T-cell (primary cell): ENCODE measurements at regions not wholly inside any gene's neighbourhood (a gene's known extent, or its start where the extent isn't known, plus 50 kb on each side); places are given as distances from the start of the nearest gene placed in this dataset.

ENCODE experiments used
- ATAC-seq, 4 experiments: fragments of 200-7000 bp in 3 of 4; fragments of 150-1000 bp in 1 of 4; cut with Tn5 transposase; replicated peaks in 1 of 4; 1 replicate in 3 of 4; 2 replicates in 1 of 4; pipeline ENCODE4 v1.10.0; 2021; ENCODE audit warnings: moderate library complexity in 3 of 4, mild to moderate bottlenecking in 2 of 4, moderate number of reproducible peaks in 1 of 4
- CTCF ChIA-PET, 2 donors: fragments of 300-600 bp; sonication (Branson Sonifier 250); formaldehyde crosslinking; loops; one replicate each; lab custom pipeline; 2022; ENCODE audit warnings: antibody characterized with exemption in 2 of 2; lab: Charles Lee
- POLR2A ChIA-PET, 2 donors: fragments of 300-600 bp; sonication (Branson Sonifier 250); formaldehyde crosslinking; loops; one replicate each; lab custom pipeline; 2022; ENCODE audit warnings: antibody characterized with exemption in 2 of 2; lab: Charles Lee
- DNase-seq, 35 experiments: peaks; one replicate each; pipeline versions ENCODE4 v3.0.0 to v3.0.0-alpha.2; 2013 to 2023
- H3K27ac ChIP-seq: one replicate; pipeline ENCODE4 v1.5.1; 2013; ENCODE audit warnings: low read length
- H3K27me3 ChIP-seq, 2 experiments: replicated peaks in 1 of 2; 1 replicate in 1 of 2; 2 replicates in 1 of 2; pipeline versions ENCODE4 v1.6.1 to v1.7.0; 2013; ENCODE audit warnings: low read length in 1 of 2, mixed read lengths in 1 of 2; ENCODE audit not compliant: control insufficient read depth in 2 of 2, insufficient read depth in 2 of 2; ENCODE audit errors: extremely low read depth in 1 of 2
- H3K36me3 ChIP-seq, 2 donors: 1 replicate in 1 of 2; 2 replicates in 1 of 2; pipeline versions ENCODE4 v1.6.1 to v1.7.0; 2013; ENCODE audit warnings: low read length in 1 of 2; ENCODE audit not compliant: control insufficient read depth in 2 of 2, insufficient read depth in 1 of 2; ENCODE audit errors: extremely low read depth in 1 of 2
- H3K4me1 ChIP-seq, 2 experiments: 1 replicate in 1 of 2; 2 replicates in 1 of 2; pipeline versions ENCODE4 v1.6.1 to v1.7.0; 2013; ENCODE audit warnings: low read length in 2 of 2, mixed read lengths in 1 of 2; ENCODE audit not compliant: insufficient read depth in 2 of 2, control insufficient read depth in 1 of 2; ENCODE audit errors: extremely low read depth in 1 of 2
- H3K4me3 ChIP-seq, 2 donors: 1 replicate in 1 of 2; 2 replicates in 1 of 2; pipeline versions ENCODE4 v1.5.1 to v1.7.0; 2013; ENCODE audit warnings: mild to moderate bottlenecking in 2 of 2, low read length in 1 of 2, moderate library complexity in 1 of 2; ENCODE audit not compliant: control insufficient read depth in 1 of 2; ENCODE audit errors: extremely low read depth in 1 of 2
- H3K9me3 ChIP-seq: 2 replicates; pipeline ENCODE4 v1.7.0; 2013
- H3K27ac Mint-ChIP-seq, 2 donors: one replicate each; pipeline ENCODE4 v1.8.0; 2020 to 2021; ENCODE audit warnings: mild to moderate bottlenecking in 2 of 2, mixed read lengths in 2 of 2
- H3K27me3 Mint-ChIP-seq, 2 donors: one replicate each; pipeline ENCODE4 v1.8.0; 2021 to 2022; ENCODE audit warnings: mixed read lengths in 2 of 2
- H3K36me3 Mint-ChIP-seq: one replicate; pipeline ENCODE4 v1.8.0; 2021; ENCODE audit warnings: mixed read lengths
- H3K4me1 Mint-ChIP-seq, 3 donors: one replicate each; pipeline ENCODE4 v1.8.0; 2020 to 2022; ENCODE audit warnings: mixed read lengths in 3 of 3, mild to moderate bottlenecking in 1 of 3
- H3K4me3 Mint-ChIP-seq, 3 donors: one replicate each; pipeline ENCODE4 v1.8.0; 2020 to 2022; ENCODE audit warnings: mild to moderate bottlenecking in 3 of 3, mixed read lengths in 3 of 3, moderate library complexity in 3 of 3
- H3K9me3 Mint-ChIP-seq, 3 donors: one replicate each; pipeline ENCODE4 v1.8.0; 2020 to 2022; ENCODE audit warnings: mixed read lengths in 3 of 3
- WGBS: methylation state at CpG from one replicate; pipeline ENCODE4 v1.1.5; 2013; ENCODE audit warnings: missing lambda C conversion rate; ENCODE audit not compliant: insufficient coverage; 5-methylcytosine and 5-hydroxymethylcytosine counted together

DNA sequence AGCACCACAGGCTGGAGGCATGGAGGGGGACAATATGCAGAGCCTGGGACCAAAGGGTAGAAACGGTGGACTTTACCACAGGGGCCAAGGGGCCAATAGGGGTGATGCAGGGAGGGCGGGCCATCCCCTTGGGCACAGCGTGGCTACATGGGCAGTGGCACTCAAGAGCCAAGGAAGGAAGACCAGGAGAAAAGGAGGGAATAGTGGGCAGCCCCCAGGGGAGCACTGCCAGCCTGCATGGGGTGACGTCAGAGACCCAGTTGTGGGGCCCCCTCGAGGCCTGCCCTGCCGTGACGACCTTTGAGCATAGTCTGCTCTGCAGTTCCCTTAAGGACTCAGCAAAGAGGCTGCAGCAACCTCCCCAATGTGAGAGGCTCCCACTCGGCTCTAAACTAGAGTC lies 95.5 kb upstream of the TMPRSS2 start:
- Mint-ChIP-seq H3K4me3 (no peak overlapping the region), H3K27ac (no peak overlapping the region), H3K9me3 (no peaks in the 10 kb centered on the region), H3K36me3 (no peaks in the 10 kb centered on the region), H3K4me1 (no peaks in the 10 kb centered on the region), H3K27me3 (peaks cover 18 to 30% of the 10 kb centered on the region in 2 donors)
- ATAC-seq (no peak), DNase-seq (no peak)
- ChIA-PET POLR2A (no interaction called here), CTCF (no interaction called here)
- no peak overlapping the region for H3K27ac ChIP-seq
- 76% methylated on average over 8 of the region's 8 CpGs for WGBS
- H3K9me3 ChIP-seq = no peaks in the 10 kb centered on the region
- H3K4me1 ChIP-seq = no peaks in the 10 kb centered on the region
- peaks cover 0 to 24% of the 10 kb centered on the region in 2 experiments for H3K27me3 ChIP-seq
- H3K36me3 ChIP-seq = no peaks in the 10 kb centered on the region
- no peak overlapping the region for H3K4me3 ChIP-seq

GRCh38 chr21:41602531-41602930 lies 94.6 kb upstream of the TMPRSS2 start:
- ChIA-PET CTCF (no interaction called here), POLR2A (no interaction called here)
- 80% methylated on average over 2 of the region's 14 CpGs for WGBS
- no peak overlapping the region for H3K27ac ChIP-seq
- no peaks in the 10 kb centered on the region for H3K9me3 ChIP-seq
- no peaks in the 10 kb centered on the region for H3K36me3 ChIP-seq
- H3K4me1 ChIP-seq = no peaks in the 10 kb centered on the region
- H3K4me1 Mint-ChIP-seq = no peaks in the 10 kb centered on the region
- no peaks in the 10 kb centered on the region for H3K9me3 Mint-ChIP-seq
- H3K36me3 Mint-ChIP-seq = no peaks in the 10 kb centered on the region
- H3K27me3 Mint-ChIP-seq = peaks cover 13 to 26% of the 10 kb centered on the region in 2 donors
- DNase-seq (no peak), ATAC-seq (no peak)
- no peak overlapping the region for H3K4me3 Mint-ChIP-seq
- H3K27me3 ChIP-seq = peaks cover 0 to 30% of the 10 kb centered on the region in 2 experiments
- H3K27ac Mint-ChIP-seq = no peak overlapping the region
- H3K4me3 ChIP-seq = no peak overlapping the region

DNA sequence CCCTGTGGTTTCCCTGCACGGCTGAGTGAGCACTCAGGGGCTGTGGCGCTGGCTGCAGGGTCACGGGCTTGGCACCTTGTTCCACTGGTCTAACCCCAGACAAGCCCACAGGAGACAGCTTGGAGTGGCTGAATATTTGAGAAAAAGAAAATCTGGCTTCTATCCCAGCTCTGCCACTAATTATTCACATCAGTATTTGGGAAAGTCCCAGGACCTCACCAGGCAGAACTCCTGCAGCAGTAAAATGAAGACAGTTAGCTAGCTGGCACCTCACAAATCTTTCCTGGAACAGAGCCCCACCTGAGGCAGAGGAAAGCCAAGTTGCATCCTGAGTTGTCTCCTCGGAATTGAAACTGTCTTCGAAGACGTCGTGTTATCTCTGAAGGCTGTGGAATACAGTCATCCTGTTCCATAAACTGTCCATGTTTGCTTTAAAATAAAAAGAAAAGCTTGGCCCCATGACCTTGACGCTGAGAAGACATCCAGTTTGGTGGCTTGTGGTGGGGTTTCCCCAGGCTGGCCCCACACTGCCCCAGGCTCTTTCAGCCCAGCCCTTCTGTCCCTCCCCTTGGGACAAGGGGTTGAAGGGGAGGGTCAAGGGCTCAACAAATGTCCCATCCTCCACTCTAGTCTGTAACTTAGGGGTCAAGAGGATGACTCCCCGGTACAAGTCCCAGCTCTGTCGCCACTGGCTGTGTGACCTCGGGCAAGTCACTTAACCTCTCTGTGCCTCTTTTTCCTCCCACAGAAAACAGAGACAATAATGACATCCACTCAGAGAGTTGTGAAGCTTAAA lies 93.8 kb upstream of the TMPRSS2 start:
- 55% methylated on average over 7 of the region's 11 CpGs for WGBS
- H3K27ac Mint-ChIP-seq = no peak overlapping the region
- no peaks in the 10 kb centered on the region for H3K4me1 Mint-ChIP-seq
- H3K27me3 Mint-ChIP-seq = peaks cover 11 to 28% of the 10 kb centered on the region in 2 donors
- H3K36me3 Mint-ChIP-seq = no peaks in the 10 kb centered on the region
- H3K4me3 Mint-ChIP-seq = no peak overlapping the region
- Histone ChIP-seq H3K27ac (no peak overlapping the region), H3K9me3 (no peaks in the 10 kb centered on the region), H3K4me1 (no peaks in the 10 kb centered on the region), H3K27me3 (peaks cover 0 to 32% of the 10 kb centered on the region in 2 experiments), H3K4me3 (no peak overlapping the region), H3K36me3 (no peaks in the 10 kb centered on the region)
- ChIA-PET POLR2A (no interaction called here), CTCF (no interaction called here)
- no peaks in the 10 kb centered on the region for H3K9me3 Mint-ChIP-seq
- ATAC-seq (no peak), DNase-seq (no peak)

- Mint-ChIP-seq H3K27ac (no peak overlapping the region), H3K9me3 (no peaks in the 10 kb centered on the region), H3K4me1 (no peaks in the 10 kb centered on the region), H3K36me3 (no peaks in the 10 kb centered on the region), H3K27me3 (peaks cover 15 to 31% of the 10 kb centered on the region in 2 donors), H3K4me3 (no peak overlapping the region)
- CTCF ChIA-PET = no interaction called here
- H3K4me1 ChIP-seq = no peaks in the 10 kb centered on the region
- H3K9me3 ChIP-seq = no peaks in the 10 kb centered on the region
- H3K4me3 ChIP-seq = no peak overlapping the region
- peaks cover 0 to 31% of the 10 kb centered on the region in 2 experiments for H3K27me3 ChIP-seq
- DNase-seq = peak in 1 of 35 experiments; percentile 16
- POLR2A ChIA-PET = no interaction called here
- no peak overlapping the region for H3K27ac ChIP-seq
- WGBS = 90% methylated on average over 7 of the region's 10 CpGs
- no peak for ATAC-seq
- H3K36me3 ChIP-seq = no peaks in the 10 kb centered on the region
Measured at GRCh38 chr21:41600961-41601572, 93.1 kb upstream of the TMPRSS2 start.

GRCh38 chr21:41600556-41600955 lies 92.6 kb upstream of the TMPRSS2 start:
- DNase-seq (peak in 1 of 35 experiments; percentile 9), ATAC-seq (no peak)
- Mint-ChIP-seq H3K4me3 (no peak overlapping the region), H3K27ac (no peak overlapping the region), H3K36me3 (no peaks in the 10 kb centered on the region), H3K9me3 (no peaks in the 10 kb centered on the region), H3K27me3 (peaks cover 15 to 31% of the 10 kb centered on the region in 2 donors), H3K4me1 (no peaks in the 10 kb centered on the region)
- Histone ChIP-seq H3K36me3 (no peaks in the 10 kb centered on the region), H3K9me3 (no peaks in the 10 kb centered on the region), H3K27me3 (peaks cover 0 to 28% of the 10 kb centered on the region in 2 experiments), H3K4me1 (no peaks in the 10 kb centered on the region), H3K27ac (no peak overlapping the region), H3K4me3 (no peak overlapping the region)
- CTCF ChIA-PET = no interaction called here
- 92% methylated on average over 9 of the region's 9 CpGs for WGBS
- POLR2A ChIA-PET = no interaction called here

DNA sequence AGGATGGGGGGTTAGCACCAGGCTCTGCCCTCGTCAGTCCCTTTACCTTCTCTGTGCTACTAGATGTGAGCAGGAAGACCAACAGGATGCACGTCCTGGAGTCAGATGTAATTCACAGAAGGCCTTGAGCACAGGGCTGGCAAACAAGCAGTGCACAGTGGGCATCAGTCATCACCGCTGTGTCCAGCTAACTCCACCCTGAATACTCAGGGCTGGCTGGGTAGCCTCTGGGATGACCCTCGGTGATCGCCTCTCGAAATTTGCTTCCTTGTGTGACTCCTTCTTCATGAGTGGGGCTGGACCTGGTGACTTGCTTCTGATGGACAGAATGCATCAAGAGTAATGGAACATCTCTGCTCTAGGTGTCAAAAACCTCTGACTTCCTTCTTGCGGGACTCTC lies 92.2 kb upstream of the TMPRSS2 start:
- POLR2A ChIA-PET = no interaction called here
- Histone ChIP-seq H3K9me3 (no peaks in the 10 kb centered on the region), H3K27me3 (peaks cover 0 to 24% of the 10 kb centered on the region in 2 experiments), H3K36me3 (no peaks in the 10 kb centered on the region), H3K27ac (no peak overlapping the region), H3K4me1 (no peaks in the 10 kb centered on the region), H3K4me3 (no peak overlapping the region)
- CTCF ChIA-PET = no interaction called here
- no peak overlapping the region for H3K4me3 Mint-ChIP-seq
- H3K27me3 Mint-ChIP-seq = peaks cover 15 to 31% of the 10 kb centered on the region in 2 donors
- H3K4me1 Mint-ChIP-seq = no peaks in the 10 kb centered on the region
- no peaks in the 10 kb centered on the region for H3K36me3 Mint-ChIP-seq
- H3K27ac Mint-ChIP-seq = no peak overlapping the region
- no peaks in the 10 kb centered on the region for H3K9me3 Mint-ChIP-seq
- 68% methylated on average over 7 of the region's 7 CpGs for WGBS
- ATAC-seq (no peak), DNase-seq (peak in 1 of 35 experiments; percentile 3)
